ENCODE measurements at regions not wholly inside any gene's neighbourhood (a gene's known extent, or its start where the extent isn't known, plus 50 kb on each side); places are given as distances from the start of the nearest gene placed in this dataset.

DNA sequence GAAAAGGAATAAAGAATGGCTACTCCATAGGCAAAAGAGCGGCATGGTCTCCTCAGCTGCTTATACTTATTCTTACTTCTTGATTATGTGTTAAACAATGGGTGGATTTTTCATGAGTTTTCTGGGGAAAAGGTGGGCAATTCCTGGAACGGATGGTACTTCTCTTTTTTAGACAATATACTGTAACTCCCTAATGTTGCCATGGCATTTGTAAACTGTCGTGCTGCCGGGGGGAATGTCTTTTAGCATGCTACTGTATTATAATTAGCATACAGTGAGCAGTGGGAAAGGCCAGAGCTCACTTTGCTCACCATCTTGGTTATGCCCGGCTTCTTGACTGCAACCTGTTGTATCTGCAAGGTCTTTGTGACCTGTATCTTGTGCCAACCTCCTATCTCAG is 372.1 kb upstream of the AKR1E2 start:
- Mint-ChIP-seq H3K4me1 (peaks cover 5% of the 10 kb centered on the region), H3K9me3 (ENCODE audit: insufficient read depth) (no peaks in the 10 kb centered on the region), H3K4me3 (no peak overlapping the region), H3K27ac (no peak overlapping the region), H3K27me3 (peaks cover 9% of the 10 kb centered on the region)
- Histone ChIP-seq H3K36me3 (replicated peaks in 1 of 2; ENCODE audit: control extremely low read depth in 1 of 2, control insufficient read depth in 1 of 2, extremely low read depth in 1 of 2, insufficient read depth in 2 of 2, low read length in 1 of 2) (no peaks in the 10 kb centered on the region), H3K9ac (ENCODE audit: low read length) (no peak overlapping the region), H3K4me1 (ENCODE audit: control insufficient read depth in 2 of 2, insufficient read depth in 2 of 2, low read length in 2 of 2) (no peaks in the 10 kb centered on the region), H3K27me3 (replicated peaks in 1 of 4; ENCODE audit: control extremely low read depth in 1 of 4, control insufficient read depth in 3 of 4, insufficient read depth in 4 of 4, low read length in 3 of 4) (no peaks in the 10 kb centered on the region), H4K20me1 (ENCODE audit: control insufficient read depth, insufficient read depth, low read length, poor library complexity, severe bottlenecking) (no peaks in the 10 kb centered on the region), H3K4me2 (replicated peaks; ENCODE audit: low read depth, low read length, poor library complexity, severe bottlenecking) (no peak overlapping the region), H3K79me2 (ENCODE audit: control insufficient read depth, insufficient read depth, low read length) (no peaks in the 10 kb centered on the region), H3K9me3 (ENCODE audit: control extremely low read depth in 1 of 3, control insufficient read depth in 2 of 3, insufficient read depth in 1 of 3, low read length in 2 of 3) (no peaks in the 10 kb centered on the region), H2AFZ (ENCODE audit: insufficient read depth, low read depth, low read length, poor library complexity, severe bottlenecking) (no peak overlapping the region), H3K27ac (ENCODE audit: low read length in 2 of 2) (no peak overlapping the region), H3K4me3 (ENCODE audit: control extremely low read depth in 1 of 5, extremely low read depth in 1 of 5, insufficient read depth in 1 of 5, low read depth in 2 of 5, low read length in 4 of 5) (no peak overlapping the region)
- 100% methylated on average over 1 of the region's 5 CpGs for WGBS (ENCODE audit: insufficient coverage)
- TF ChIP-seq EZH2 (IDR thresholded peaks at IDR 0.05; ENCODE audit: borderline replicate concordance, insufficient read depth, low read depth, low read length, poor library complexity, severe bottlenecking), result no peak
- TF ChIP-seq, protein P1, sequence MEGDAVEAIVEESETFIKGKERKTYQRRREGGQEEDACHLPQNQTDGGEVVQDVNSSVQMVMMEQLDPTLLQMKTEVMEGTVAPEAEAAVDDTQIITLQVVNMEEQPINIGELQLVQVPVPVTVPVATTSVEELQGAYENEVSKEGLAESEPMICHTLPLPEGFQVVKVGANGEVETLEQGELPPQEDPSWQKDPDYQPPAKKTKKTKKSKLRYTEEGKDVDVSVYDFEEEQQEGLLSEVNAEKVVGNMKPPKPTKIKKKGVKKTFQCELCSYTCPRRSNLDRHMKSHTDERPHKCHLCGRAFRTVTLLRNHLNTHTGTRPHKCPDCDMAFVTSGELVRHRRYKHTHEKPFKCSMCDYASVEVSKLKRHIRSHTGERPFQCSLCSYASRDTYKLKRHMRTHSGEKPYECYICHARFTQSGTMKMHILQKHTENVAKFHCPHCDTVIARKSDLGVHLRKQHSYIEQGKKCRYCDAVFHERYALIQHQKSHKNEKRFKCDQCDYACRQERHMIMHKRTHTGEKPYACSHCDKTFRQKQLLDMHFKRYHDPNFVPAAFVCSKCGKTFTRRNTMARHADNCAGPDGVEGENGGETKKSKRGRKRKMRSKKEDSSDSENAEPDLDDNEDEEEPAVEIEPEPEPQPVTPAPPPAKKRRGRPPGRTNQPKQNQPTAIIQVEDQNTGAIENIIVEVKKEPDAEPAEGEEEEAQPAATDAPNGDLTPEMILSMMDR (IDR thresholded peaks at IDR 0.05), result no peak
- CTCF ChIA-PET, result no interaction called here
- DNase-seq, result no peak
- POLR2A ChIA-PET, result no interaction called here
- ATAC-seq (ENCODE audit: low read depth), result no peak
- intact Hi-C loops (cut with micrococcal nuclease), result no loop called here

DNA sequence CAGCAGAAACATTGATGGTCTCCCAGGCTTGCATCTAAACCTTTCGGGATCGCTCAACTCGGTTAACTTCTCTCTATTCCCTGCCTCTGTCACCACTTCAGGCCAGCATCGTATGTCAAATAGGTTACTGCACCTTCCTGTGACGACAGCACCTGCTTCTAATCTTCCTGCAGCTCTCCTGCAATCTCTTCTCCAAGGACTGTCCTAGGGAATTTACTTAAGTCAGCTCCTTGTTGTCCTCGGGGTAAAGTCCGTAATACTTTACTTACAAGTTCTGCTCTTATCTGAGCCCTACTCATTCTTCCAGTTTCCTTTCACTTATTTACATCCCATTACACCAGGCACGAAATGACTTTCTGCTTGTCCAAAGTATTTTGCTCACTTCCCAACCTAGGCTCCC is 372.7 kb upstream of the AKR1E2 start:
- CTCF ChIA-PET, result no interaction called here
- TF ChIP-seq, protein P1 (IDR thresholded peaks at IDR 0.05), result no peak
- TF ChIP-seq EZH2 (IDR thresholded peaks at IDR 0.05; ENCODE audit: borderline replicate concordance, insufficient read depth, low read depth, low read length, poor library complexity, severe bottlenecking), result no peak
- H3K27ac ChIP-seq (ENCODE audit: low read length in 2 of 2), result no peak overlapping the region
- H3K9ac ChIP-seq (ENCODE audit: low read length), result no peak overlapping the region
- H3K4me2 ChIP-seq (replicated peaks; ENCODE audit: low read depth, low read length, poor library complexity, severe bottlenecking), result no peak overlapping the region
- H3K9me3 ChIP-seq (ENCODE audit: control extremely low read depth in 1 of 3, control insufficient read depth in 2 of 3, insufficient read depth in 1 of 3, low read length in 2 of 3), result no peaks in the 10 kb centered on the region
- H2AFZ ChIP-seq (ENCODE audit: insufficient read depth, low read depth, low read length, poor library complexity, severe bottlenecking), result no peak overlapping the region
- no peaks in the 10 kb centered on the region for H3K27me3 ChIP-seq (replicated peaks in 1 of 4; ENCODE audit: control extremely low read depth in 1 of 4, control insufficient read depth in 3 of 4, insufficient read depth in 4 of 4, low read length in 3 of 4)
- H3K79me2 ChIP-seq (ENCODE audit: control insufficient read depth, insufficient read depth, low read length), result no peaks in the 10 kb centered on the region
- peaks cover 5% of the 10 kb centered on the region for H3K4me1 Mint-ChIP-seq
- WGBS (ENCODE audit: insufficient coverage), result 88% methylated on average over 8 of the region's 8 CpGs
- no peak overlapping the region for H3K4me3 Mint-ChIP-seq
- H3K4me1 ChIP-seq (ENCODE audit: control insufficient read depth in 2 of 2, insufficient read depth in 2 of 2, low read length in 2 of 2), result no peaks in the 10 kb centered on the region
- H3K36me3 ChIP-seq (replicated peaks in 1 of 2; ENCODE audit: control extremely low read depth in 1 of 2, control insufficient read depth in 1 of 2, extremely low read depth in 1 of 2, insufficient read depth in 2 of 2, low read length in 1 of 2), result no peaks in the 10 kb centered on the region
- H3K9me3 Mint-ChIP-seq (ENCODE audit: insufficient read depth), result no peaks in the 10 kb centered on the region
- H3K4me3 ChIP-seq (ENCODE audit: control extremely low read depth in 1 of 5, extremely low read depth in 1 of 5, insufficient read depth in 1 of 5, low read depth in 2 of 5, low read length in 4 of 5), result no peak overlapping the region
- H3K27me3 Mint-ChIP-seq, result peaks cover 7% of the 10 kb centered on the region
- intact Hi-C loops (cut with micrococcal nuclease), result no loop called here
- no peaks in the 10 kb centered on the region for H4K20me1 ChIP-seq (ENCODE audit: control insufficient read depth, insufficient read depth, low read length, poor library complexity, severe bottlenecking)
- POLR2A ChIA-PET, result no interaction called here
- no peak overlapping the region for H3K27ac Mint-ChIP-seq
- ATAC-seq (ENCODE audit: low read depth), result no peak
- no peak for DNase-seq

All from B cell (primary cell).